Pancreas (tissue), 10 donors: ENCODE measurements at regions not wholly inside any gene's neighbourhood (a gene's known extent, or its start where the extent isn't known, plus 50 kb on each side); places are given as distances from the start of the nearest gene placed in this dataset.
"Not testable (repeated sequence)": the region's sequence is repeated elsewhere in the genome, so short reads cannot be mapped to it uniquely, and the experiment has no call there.

Experiments used
- ATAC-seq, 4 donors: fragments of 200-7000 bp; cut with Tn5 transposase; one replicate each; pipeline versions ENCODE4 v1.8.0 to v1.9.1; 2020; ENCODE audit warnings: mild to moderate bottlenecking in 4 of 4, moderate library complexity in 4 of 4
- DNase-seq, 6 donors: peaks; one replicate each; pipeline ENCODE4 v3.0.0-alpha.2; 2020
- FAIRE-seq: peaks from 2 replicates; lab custom pipeline; 2012; peaks lifted over from hg19 to GRCh38; lab: Jason Lieb, UNC
- H3K27ac ChIP-seq, 4 donors: fragments of 200-600 bp; sonication (generic); 1 replicate in 3 of 4; 2 replicates in 1 of 4; pipeline versions ENCODE4 v1.5.0 to v1.8.0; 2020
- H3K27me3 ChIP-seq, 4 donors: fragments of 200-600 bp; one replicate each; pipeline ENCODE4 v1.8.0; 2021
- H3K36me3 ChIP-seq, 3 donors: fragments of 200-600 bp; sonication (generic) in 1 of 3; one replicate each; pipeline versions ENCODE4 v1.5.0 to v1.8.0; 2020 to 2021
- H3K4me1 ChIP-seq, 3 donors: fragments of 200-600 bp; one replicate each; pipeline ENCODE4 v1.8.0; 2021
- H3K4me3 ChIP-seq, 4 donors: fragments of 200-600 bp; sonication (generic) in 2 of 4; one replicate each; pipeline versions ENCODE4 v1.5.0 to v1.8.0; 2020 to 2021
- H3K9me3 ChIP-seq, 4 donors: fragments of 200-600 bp; one replicate each; pipeline ENCODE4 v1.8.0; 2021
- CTCF ChIP-seq, 4 donors: fragments of 200-600 bp; sonication (generic) in 3 of 4; IDR thresholded peaks; one replicate each; pipeline versions ENCODE4 v1.5.0 to v1.8.0; 2021; ENCODE audit warnings: antibody characterized with exemption in 4 of 4
- WGBS, 2 donors: extraction: QIAGEN DNeasy Blood & Tissue Kit; methylation state at CpG; one replicate each; pipeline ENCODE4 v1.1.7; 2013; 5-methylcytosine and 5-hydroxymethylcytosine counted together
- intact Hi-C, 3 donors: fragments of 100-400 bp; cut with DNase I; formaldehyde crosslinking; loops; one replicate each; pipeline versions ENCODE4 v1.11.1 to v1.14.2; 2022
- donor health status: healthy with polysubstance abuse.
- donor health status: DM: no; HTN: no; CAD: no; lungs with moderate emphysema.
- donor health status: DM: no; HTN: no; CAD: no.
- donor health status: control.
- donor health status: control.
- donor health status: Bipolar disorder and iron deficiency.
- donor health status: DM: yes; HTN: yes; CAD: no.
- donor health status: DM: no; HTN: no; CAD: no.
- donor health status: DM: no; HTN: no; CAD: no.
- donor health status: DM: yes; HTN: yes; CAD: no.

GRCh38 chr21:28066076-28066475, 926.6 kb downstream of the LTN1 start:
- no peak for ATAC-seq
- Histone ChIP-seq H3K36me3 (no peaks in the 10 kb centered on the region), H3K4me3 (no peak overlapping the region), H3K9me3 (no peaks in the 10 kb centered on the region), H3K4me1 (no peaks in the 10 kb centered on the region), H3K27ac (no peak overlapping the region), H3K27me3 (no peaks in the 10 kb centered on the region)
- no peak for TF ChIP-seq CTCF (IDR thresholded peaks at IDR 0.05)
- 69 to 73% methylated on average over 1 of the region's 1 CpG for WGBS, 2 donors
- no peak for FAIRE-seq
- DNase-seq: no peak
- intact Hi-C loops: no loop called here

GRCh38 chr21:28063241-28064216, 929.1 kb downstream of the LTN1 start:
- Histone ChIP-seq H3K4me3 (no peak overlapping the region), H3K9me3 (no peaks in the 10 kb centered on the region), H3K27me3 (no peaks in the 10 kb centered on the region), H3K36me3 (no peaks in the 10 kb centered on the region), H3K4me1 (no peaks in the 10 kb centered on the region), H3K27ac (no peak overlapping the region)
- ATAC-seq (no peak), DNase-seq (no peak), FAIRE-seq (no peak)
- no peak for TF ChIP-seq CTCF (IDR thresholded peaks at IDR 0.05)
- intact Hi-C loops: no loop called here
- WGBS, 2 donors: 72 to 76% methylated on average over 6 of the region's 6 CpGs

GRCh38 chr21:28052956-28053355, 939.7 kb downstream of the LTN1 start:
- H3K27me3 ChIP-seq, H3K9me3 ChIP-seq, DNase-seq, H3K4me1 ChIP-seq, H3K4me3 ChIP-seq, intact Hi-C loops, H3K36me3 ChIP-seq, H3K27ac ChIP-seq, ATAC-seq: not testable (repeated sequence)
- WGBS, 2 donors: 38 to 47% methylated on average over 1 of the region's 1 CpG
- FAIRE-seq: peak; percentile 41

- peak; percentile 98 for FAIRE-seq
- intact Hi-C loops: not testable (repeated sequence)
- 19 to 20% methylated on average over 4 of the region's 4 CpGs for WGBS, 2 donors
Measured at GRCh38 chr21:28051649-28052048, 941.0 kb downstream of the LTN1 start.

GRCh38 chr21:28035692-28036091, 957.0 kb downstream of the LTN1 start:
- ATAC-seq, DNase-seq, H3K27ac ChIP-seq, H3K9me3 ChIP-seq, H3K27me3 ChIP-seq, H3K36me3 ChIP-seq, H3K4me1 ChIP-seq, H3K4me3 ChIP-seq, intact Hi-C loops, FAIRE-seq: not testable (repeated sequence)

More at GRCh38 chr21:28051649-28052048, 941.0 kb downstream of the LTN1 start:
- H3K4me3 ChIP-seq, H3K27me3 ChIP-seq, H3K27ac ChIP-seq, H3K4me1 ChIP-seq, H3K36me3 ChIP-seq, DNase-seq, H3K9me3 ChIP-seq: not testable (repeated sequence)
- TF ChIP-seq CTCF (IDR thresholded peaks at IDR 0.05): peak in 3 of 4 donors; percentile 24 to 40 (median 25)
- ATAC-seq: peak in 3 of 4 donors; percentile 87 to 93 (median 92)

- H3K4me1 ChIP-seq, intact Hi-C loops, H3K27me3 ChIP-seq, H3K36me3 ChIP-seq, H3K27ac ChIP-seq, FAIRE-seq, ATAC-seq, H3K4me3 ChIP-seq, H3K9me3 ChIP-seq, DNase-seq: not testable (repeated sequence)
- WGBS, 2 donors: 43 to 84% methylated on average over 2 of the region's 2 CpGs
Measured at GRCh38 chr21:28034916-28035315, 957.8 kb downstream of the LTN1 start.

GRCh38 chr21:28034334-28034733, 958.3 kb downstream of the LTN1 start:
- H3K4me3 ChIP-seq, H3K4me1 ChIP-seq, intact Hi-C loops, H3K9me3 ChIP-seq, H3K27ac ChIP-seq, H3K27me3 ChIP-seq, H3K36me3 ChIP-seq, FAIRE-seq, DNase-seq, ATAC-seq: not testable (repeated sequence)
- WGBS, 2 donors: 56 to 63% methylated on average over 4 of the region's 4 CpGs

GRCh38 chr21:28032652-28033051, 960.0 kb downstream of the LTN1 start:
- H3K27me3 ChIP-seq, H3K9me3 ChIP-seq, H3K36me3 ChIP-seq, FAIRE-seq, H3K27ac ChIP-seq, ATAC-seq, intact Hi-C loops, H3K4me3 ChIP-seq, DNase-seq, H3K4me1 ChIP-seq: not testable (repeated sequence)
- 98 to 100% methylated on average over 1 of the region's 1 CpG for WGBS, 2 donors

GRCh38 chr21:28031066-28031465, 961.6 kb downstream of the LTN1 start:
- H3K36me3 ChIP-seq, H3K27ac ChIP-seq, H3K4me3 ChIP-seq, H3K4me1 ChIP-seq, DNase-seq, FAIRE-seq, H3K9me3 ChIP-seq, intact Hi-C loops, ATAC-seq, H3K27me3 ChIP-seq: not testable (repeated sequence)
